Heart right ventricle (tissue), 16 donors: ENCODE measurements at regions not wholly inside any gene's neighbourhood (a gene's known extent, or its start where the extent isn't known, plus 50 kb on each side); places are given as distances from the start of the nearest gene placed in this dataset.

ENCODE experiments used
- ATAC-seq, 8 donors: fragments of 200-7000 bp; cut with Tn5 transposase; one replicate each; pipeline ENCODE4 v1.9.1; 2020; ENCODE audit warnings: mild to moderate bottlenecking in 8 of 8, moderate library complexity in 8 of 8, moderate number of reproducible peaks in 1 of 8
- DNase-seq, 2 donors: peaks; one replicate each; pipeline ENCODE4 v3.0.0-alpha.2; 2020
- H3K27ac ChIP-seq, 10 donors: fragments of 200-600 bp; sonication (generic) in 2 of 10; one replicate each; pipeline versions ENCODE4 v1.5.0 to v1.8.0; 2020 to 2022; ENCODE audit warnings: mild to moderate bottlenecking in 3 of 10
- H3K27me3 ChIP-seq, 7 donors: fragments of 200-600 bp; one replicate each; pipeline ENCODE4 v1.8.0; 2021 to 2022; ENCODE audit warnings: mild to moderate bottlenecking in 2 of 7
- H3K36me3 ChIP-seq, 9 donors: fragments of 200-600 bp; sonication (generic) in 1 of 9; one replicate each; pipeline versions ENCODE4 v1.5.0 to v1.8.0; 2020 to 2022; ENCODE audit warnings: mild to moderate bottlenecking in 2 of 9
- H3K4me1 ChIP-seq, 9 donors: fragments of 200-600 bp; sonication (generic) in 1 of 9; one replicate each; pipeline versions ENCODE4 v1.5.0 to v1.8.0; 2020 to 2022; ENCODE audit warnings: mild to moderate bottlenecking in 4 of 9
- H3K4me3 ChIP-seq, 10 donors: fragments of 200-600 bp; sonication (generic) in 2 of 10; one replicate each; pipeline versions ENCODE4 v1.5.0 to v1.8.0; 2020 to 2022; ENCODE audit warnings: mild to moderate bottlenecking in 7 of 10, moderate library complexity in 2 of 10
- H3K9me3 ChIP-seq, 11 donors: fragments of 200-600 bp in 10 of 11; sonication (generic) in 2 of 11; one replicate each; pipeline versions ENCODE4 v1.5.0 to v1.8.0; 2013 to 2022; ENCODE audit warnings: mild to moderate bottlenecking in 2 of 11, control low read depth in 1 of 11, moderate library complexity in 1 of 11
- WGBS, 2 donors: extraction: QIAGEN DNeasy Blood & Tissue Kit; methylation state at CpG; one replicate each; pipeline ENCODE4 v1.1.7; 2013; ENCODE audit warnings: inconsistent platforms in 1 of 2; 5-methylcytosine and 5-hydroxymethylcytosine counted together
- intact Hi-C, 10 donors: fragments of 100-400 bp; cut with DNase I; formaldehyde crosslinking; loops; one replicate each; pipeline versions ENCODE4 v1.11.1 to v1.14.2; 2022
- TF ChIP-seq, protein P1 (sequence below), 9 donors: fragments of 200-600 bp; sonication (generic) in 2 of 9; IDR thresholded peaks; one replicate each; pipeline versions ENCODE4 v1.5.0 to v1.8.0; 2021 to 2022; ENCODE audit warnings: antibody characterized with exemption in 9 of 9, mild to moderate bottlenecking in 5 of 9, moderate library complexity in 1 of 9
- donor health status: Arrhythmogenic right ventricular cardiomyopathy.
- donor health status: ischemic (EF 13 %, LVEDD 7.1; RV severe dilation, severe dysfunction).
- donor health status: healthy with polysubstance abuse.
- donor health status: DM: no; HTN: yes; CAD: no.
- donor health status: DM: no; HTN: no; CAD: no.
- donor health status: ischemic (EF 25% LVEDD 6.9; RV normal size, moderate dysfunction).
- donor health status: ischemic (EF 25% LVEDD 5.7; RV mildly dilated, moderate dysfunction).
- donor health status: healthy.
- donor health status: DM: yes; HTN: yes; CAD: no.
- donor health status: Ischemic cardiomyopathy.
- donor health status: ischemic (EF 35%, LVEDD 5.7; RV mildly dilated, moderate dysfunction).
- donor health status: nonischemic (EF 11% LVEDD 7.7; RV severe dilation, severe dysfunction).
- donor health status: DM: yes; HTN: yes; CAD: no.
- donor health status: PGD.
- donor health status: ischemic (EF 29% LVEDD 5.4; RV normal size, mild dysfunction).
- donor health status: nonischemic (EF 23%, LVEDD 6.1; RV moderate dilation, normal function).

DNA sequence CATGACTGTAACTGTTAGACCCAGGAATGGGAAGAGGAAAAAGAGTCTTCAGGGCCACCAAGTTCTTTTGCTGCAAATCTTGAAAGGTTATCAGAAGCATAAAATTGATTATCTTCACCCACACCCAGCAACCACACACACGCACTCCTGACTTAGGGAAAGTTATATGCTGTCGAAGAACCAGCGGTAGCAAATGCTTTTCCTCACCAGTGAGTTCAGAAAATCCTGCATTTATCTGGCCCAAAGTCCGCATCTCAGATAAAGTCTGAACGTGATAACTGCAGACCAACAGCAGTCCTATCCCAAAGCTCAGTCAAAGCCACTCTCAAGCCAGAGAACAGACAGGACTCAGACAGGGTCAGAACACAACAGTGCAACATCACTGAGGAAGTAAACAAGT, 115.6 kb downstream of the IRS2 start:
- H3K4me1 ChIP-seq, result peaks cover 0 to 18% (median 10%) of the 10 kb centered on the region in 9 donors
- H3K4me3 ChIP-seq, result no peak overlapping the region
- TF ChIP-seq, protein P1, sequence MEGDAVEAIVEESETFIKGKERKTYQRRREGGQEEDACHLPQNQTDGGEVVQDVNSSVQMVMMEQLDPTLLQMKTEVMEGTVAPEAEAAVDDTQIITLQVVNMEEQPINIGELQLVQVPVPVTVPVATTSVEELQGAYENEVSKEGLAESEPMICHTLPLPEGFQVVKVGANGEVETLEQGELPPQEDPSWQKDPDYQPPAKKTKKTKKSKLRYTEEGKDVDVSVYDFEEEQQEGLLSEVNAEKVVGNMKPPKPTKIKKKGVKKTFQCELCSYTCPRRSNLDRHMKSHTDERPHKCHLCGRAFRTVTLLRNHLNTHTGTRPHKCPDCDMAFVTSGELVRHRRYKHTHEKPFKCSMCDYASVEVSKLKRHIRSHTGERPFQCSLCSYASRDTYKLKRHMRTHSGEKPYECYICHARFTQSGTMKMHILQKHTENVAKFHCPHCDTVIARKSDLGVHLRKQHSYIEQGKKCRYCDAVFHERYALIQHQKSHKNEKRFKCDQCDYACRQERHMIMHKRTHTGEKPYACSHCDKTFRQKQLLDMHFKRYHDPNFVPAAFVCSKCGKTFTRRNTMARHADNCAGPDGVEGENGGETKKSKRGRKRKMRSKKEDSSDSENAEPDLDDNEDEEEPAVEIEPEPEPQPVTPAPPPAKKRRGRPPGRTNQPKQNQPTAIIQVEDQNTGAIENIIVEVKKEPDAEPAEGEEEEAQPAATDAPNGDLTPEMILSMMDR (IDR thresholded peaks at IDR 0.05), result no peak
- no peak for ATAC-seq
- intact Hi-C loops, result no loop called here
- H3K27me3 ChIP-seq, result peaks cover 0 to 73% (median 55%) of the 10 kb centered on the region in 7 donors
- no peaks in the 10 kb centered on the region for H3K36me3 ChIP-seq
- H3K27ac ChIP-seq, result no peak overlapping the region
- WGBS, 2 donors, result 85 to 91% methylated on average over 5 of the region's 5 CpGs
- no peak for DNase-seq
- H3K9me3 ChIP-seq, result no peaks in the 10 kb centered on the region

DNA sequence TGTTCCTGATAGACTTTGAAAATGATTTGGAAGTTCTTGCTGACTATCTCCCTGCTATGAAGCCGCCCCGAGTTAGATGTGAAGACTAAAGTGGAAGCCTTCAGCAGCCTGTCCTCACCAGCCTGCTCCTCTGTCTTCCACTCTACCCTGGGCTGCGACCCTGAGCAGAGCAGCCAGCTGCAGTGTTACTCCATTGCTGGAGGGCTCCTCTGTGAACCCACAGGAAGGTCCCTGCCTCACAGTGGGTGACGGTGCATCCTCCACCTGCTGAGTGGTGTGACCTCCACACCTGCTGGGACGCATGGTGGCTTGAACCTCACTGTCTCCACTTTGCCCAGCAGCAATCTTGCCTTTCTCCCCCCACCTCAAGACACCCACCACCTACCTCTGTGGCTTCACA, 116.4 kb downstream of the IRS2 start:
- ATAC-seq (no peak), DNase-seq (no peak)
- H3K4me3 ChIP-seq, result no peak overlapping the region
- peaks cover 0 to 18% (median 10%) of the 10 kb centered on the region in 9 donors for H3K4me1 ChIP-seq
- 73 to 80% methylated on average over 5 of the region's 5 CpGs for WGBS, 2 donors
- intact Hi-C loops, result no loop called here
- H3K27ac ChIP-seq, result no peak overlapping the region
- H3K27me3 ChIP-seq, result peaks cover 0 to 73% (median 55%) of the 10 kb centered on the region in 7 donors
- H3K36me3 ChIP-seq, result no peaks in the 10 kb centered on the region
- TF ChIP-seq, protein P1 (IDR thresholded peaks at IDR 0.05), result no peak
- no peaks in the 10 kb centered on the region for H3K9me3 ChIP-seq

DNA sequence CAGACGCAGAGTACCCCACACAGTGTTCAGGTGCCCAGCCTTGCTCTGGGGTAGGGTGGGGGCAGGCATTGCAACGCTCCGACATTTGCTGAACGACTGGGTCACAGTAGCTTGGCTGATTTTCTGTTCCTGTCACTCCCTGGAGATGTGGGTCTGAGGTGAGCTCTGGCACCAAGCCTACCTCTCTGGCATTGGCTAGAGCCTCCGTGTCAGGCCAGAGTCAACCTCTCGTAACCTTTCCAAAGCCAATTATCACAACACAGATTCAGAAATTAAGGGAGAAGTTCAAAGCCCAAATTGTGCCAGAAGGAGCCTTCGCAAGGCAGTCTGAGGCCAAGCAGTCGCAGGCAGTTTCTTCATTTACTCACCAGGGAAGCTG, 117.2 kb downstream of the IRS2 start:
- no peaks in the 10 kb centered on the region for H3K9me3 ChIP-seq
- H3K4me1 ChIP-seq, result peaks cover 0 to 18% (median 10%) of the 10 kb centered on the region in 9 donors
- no peak overlapping the region for H3K4me3 ChIP-seq
- TF ChIP-seq, protein P1 (IDR thresholded peaks at IDR 0.05), result no peak
- H3K27me3 ChIP-seq, result peaks cover 0 to 71% (median 54%) of the 10 kb centered on the region in 7 donors
- DNase-seq (no peak), ATAC-seq (peak in 3 of 8 donors; percentile 21 to 68 (median 32))
- no peaks in the 10 kb centered on the region for H3K36me3 ChIP-seq
- intact Hi-C loops, result no loop called here
- H3K27ac ChIP-seq, result no peak overlapping the region
- 60 to 75% methylated on average over 8 of the region's 8 CpGs for WGBS, 2 donors

DNA sequence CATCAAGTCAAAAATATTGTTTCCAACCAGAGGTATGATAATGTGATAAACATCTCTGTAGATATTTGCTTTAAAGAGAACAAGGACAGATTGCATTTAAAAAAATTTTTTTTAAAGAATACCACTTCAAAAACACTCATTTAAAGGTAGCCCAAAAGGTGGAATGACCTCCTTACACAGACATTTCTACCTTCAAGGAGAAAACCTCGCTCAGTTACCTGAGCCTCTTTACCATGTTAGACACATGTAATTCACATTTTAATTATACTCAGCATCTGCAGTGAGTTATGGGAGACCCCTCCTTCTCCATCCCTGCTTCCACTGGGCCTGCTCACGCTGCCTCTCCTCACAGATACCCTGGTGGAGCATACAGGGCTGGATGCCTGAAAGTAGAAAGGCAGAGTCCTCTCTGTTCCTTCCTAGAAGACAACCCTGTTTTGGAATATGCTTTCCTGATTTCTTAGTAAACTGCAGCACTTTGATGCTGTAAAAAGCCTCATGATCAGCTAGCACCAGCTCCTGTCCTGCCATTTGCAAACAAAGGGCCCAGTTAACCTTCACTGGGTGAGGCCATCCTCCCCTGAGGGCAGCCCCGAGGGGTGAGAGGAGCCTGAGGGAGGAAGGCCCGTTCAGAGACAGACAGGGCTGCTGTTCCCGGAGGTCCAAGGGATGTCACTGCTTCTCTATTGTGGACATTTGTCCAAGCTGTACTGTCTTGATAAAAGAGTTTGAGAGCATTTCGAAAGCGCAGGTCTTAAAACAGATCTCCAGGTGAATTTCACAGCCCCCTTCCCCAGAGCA, 117.8 kb downstream of the IRS2 start:
- Histone ChIP-seq H3K36me3 (no peaks in the 10 kb centered on the region), H3K4me3 (no peak overlapping the region), H3K4me1 (peaks cover 0 to 18% (median 10%) of the 10 kb centered on the region in 9 donors), H3K27ac (no peak overlapping the region), H3K27me3 (peaks cover 0 to 65% (median 52%) of the 10 kb centered on the region in 7 donors), H3K9me3 (no peaks in the 10 kb centered on the region)
- intact Hi-C loops, result no loop called here
- WGBS, 2 donors, result 87 to 92% methylated on average over 7 of the region's 7 CpGs
- ATAC-seq (no peak), DNase-seq (no peak)
- TF ChIP-seq, protein P1 (IDR thresholded peaks at IDR 0.05), result no peak
